Loucy (cell line): ENCODE measurements at regions not wholly inside any gene's neighbourhood (a gene's known extent, or its start where the extent isn't known, plus 50 kb on each side); places are given as distances from the start of the nearest gene placed in this dataset.

Experiments used
- H2AFZ ChIP-seq: fragments of 200-600 bp; sonication (generic); 2 replicates; pipeline ENCODE4 v1.6.0; 2016; ENCODE audit warnings: antibody characterized with exemption, mild to moderate bottlenecking, low read length, moderate library complexity
- H3F3A ChIP-seq: fragments of 200-600 bp; 2 replicates; pipeline ENCODE4 v1.6.0; 2016; ENCODE audit warnings: antibody characterized with exemption, low read depth, mild to moderate bottlenecking
- H3K27me3 ChIP-seq: fragments of 200-600 bp; sonication (generic); 2 replicates; pipeline ENCODE4 v1.6.1; 2014; ENCODE audit warnings: low read length, mild to moderate bottlenecking; ENCODE audit not compliant: insufficient read depth, poor library complexity, severe bottlenecking
- H3K36me3 ChIP-seq: fragments of 200-600 bp; sonication (generic); 2 replicates; pipeline ENCODE4 v1.6.1; 2016; ENCODE audit warnings: low read length; ENCODE audit not compliant: insufficient read depth
- H3K4me1 ChIP-seq: fragments of 200-600 bp; sonication (generic); 2 replicates; pipeline ENCODE4 v1.5.1; 2014; ENCODE audit warnings: low read length, mild to moderate bottlenecking; ENCODE audit not compliant: insufficient read depth, poor library complexity, severe bottlenecking
- H3K4me2 ChIP-seq: fragments of 200-600 bp; sonication (generic); 2 replicates; pipeline ENCODE4 v1.6.0; 2014; ENCODE audit warnings: antibody characterized with exemption, low read length, low read depth, mild to moderate bottlenecking; ENCODE audit not compliant: poor library complexity, severe bottlenecking
- H3K4me3 ChIP-seq: fragments of 200-600 bp; sonication (generic); 2 replicates; pipeline ENCODE4 v1.5.1; 2014; ENCODE audit warnings: low read length, mild to moderate bottlenecking, mixed read lengths; ENCODE audit not compliant: poor library complexity, severe bottlenecking
- H3K79me2 ChIP-seq: fragments of 200-600 bp; sonication (generic); 2 replicates; pipeline ENCODE4 v1.6.1; 2014; ENCODE audit warnings: low read length; ENCODE audit not compliant: insufficient read depth
- H3K9ac ChIP-seq: fragments of 200-600 bp; sonication (generic); 2 replicates; pipeline ENCODE4 v1.6.0; 2014; ENCODE audit warnings: mild to moderate bottlenecking, low read depth, low read length, moderate library complexity; ENCODE audit not compliant: poor library complexity, severe bottlenecking
- H3K9me2 ChIP-seq: fragments of 200-600 bp; sonication (generic); replicated peaks from 2 replicates; pipeline ENCODE4 v1.6.1; 2016; ENCODE audit warnings: low read depth, low read length, mixed read lengths
- H3K9me3 ChIP-seq: fragments of 200-600 bp; sonication (generic); 2 replicates; pipeline ENCODE4 v1.6.1; 2014; ENCODE audit warnings: mild to moderate bottlenecking, antibody characterized with exemption, low read length, low read depth; ENCODE audit not compliant: insufficient read depth
- H4K20me1 ChIP-seq: fragments of 200-600 bp; sonication (generic); 2 replicates; pipeline ENCODE4 v1.6.0; 2014; ENCODE audit warnings: antibody characterized with exemption, low read length, mild to moderate bottlenecking; ENCODE audit not compliant: insufficient read depth, poor library complexity, severe bottlenecking
- CTCF ChIP-seq: fragments of 200-600 bp; sonication (generic); conservative IDR thresholded peaks from 2 replicates; pipeline ENCODE4 v1.5.1; 2014; ENCODE audit warnings: mild to moderate bottlenecking, antibody characterized with exemption, low read length
- EZH2phosphoT487 ChIP-seq: fragments of 200-600 bp; IDR thresholded peaks from 2 replicates; pipeline ENCODE4 v1.6.1; 2018; ENCODE audit warnings: antibody characterized with exemption, mild to moderate bottlenecking, moderate library complexity, borderline replicate concordance

GRCh38 chr2:126784045-126784444, 114.6 kb upstream of the TEX51 start:
- no peak overlapping the region for H3K4me2 ChIP-seq
- no peaks in the 10 kb centered on the region for H3K4me1 ChIP-seq
- H3K79me2 ChIP-seq, result no peaks in the 10 kb centered on the region
- H3K9ac ChIP-seq, result no peak overlapping the region
- TF ChIP-seq CTCF, result no peak
- TF ChIP-seq EZH2phosphoT487, result no peak
- H3F3A ChIP-seq, result no peaks in the 10 kb centered on the region
- no peaks in the 10 kb centered on the region for H3K9me3 ChIP-seq
- H3K36me3 ChIP-seq, result no peaks in the 10 kb centered on the region
- H3K4me3 ChIP-seq, result no peak overlapping the region
- H3K27me3 ChIP-seq, result no peaks in the 10 kb centered on the region
- H4K20me1 ChIP-seq, result no peaks in the 10 kb centered on the region
- H2AFZ ChIP-seq, result no peak overlapping the region
- H3K9me2 ChIP-seq, result no peaks in the 10 kb centered on the region

GRCh38 chr2:126784621-126785020, 114.1 kb upstream of the TEX51 start:
- Histone ChIP-seq H3K9me3 (no peaks in the 10 kb centered on the region), H3K79me2 (no peaks in the 10 kb centered on the region), H2AFZ (no peak overlapping the region), H3K9me2 (no peaks in the 10 kb centered on the region), H3K9ac (no peak overlapping the region), H3F3A (no peaks in the 10 kb centered on the region), H3K27me3 (no peaks in the 10 kb centered on the region), H4K20me1 (no peaks in the 10 kb centered on the region), H3K36me3 (no peaks in the 10 kb centered on the region), H3K4me3 (no peak overlapping the region), H3K4me2 (no peak overlapping the region), H3K4me1 (no peaks in the 10 kb centered on the region)
- no peak for TF ChIP-seq CTCF
- TF ChIP-seq EZH2phosphoT487, result no peak

GRCh38 chr2:126785236-126785635, 113.5 kb upstream of the TEX51 start:
- Histone ChIP-seq H3K4me2 (no peak overlapping the region), H2AFZ (no peak overlapping the region), H3F3A (no peaks in the 10 kb centered on the region), H3K4me1 (no peaks in the 10 kb centered on the region), H3K9me3 (no peaks in the 10 kb centered on the region), H3K9ac (no peak overlapping the region), H3K4me3 (no peak overlapping the region), H3K27me3 (no peaks in the 10 kb centered on the region), H4K20me1 (no peaks in the 10 kb centered on the region), H3K9me2 (no peaks in the 10 kb centered on the region), H3K79me2 (no peaks in the 10 kb centered on the region), H3K36me3 (no peaks in the 10 kb centered on the region)
- TF ChIP-seq EZH2phosphoT487, result no peak
- TF ChIP-seq CTCF, result no peak
